Stomach (tissue), 8 donors: ENCODE measurements at regions not wholly inside any gene's neighbourhood (a gene's known extent, or its start where the extent isn't known, plus 50 kb on each side); places are given as distances from the start of the nearest gene placed in this dataset.

Experiments
- DNase-seq, 2 donors: peaks; one replicate each; pipeline versions ENCODE4 v3.0.0 to v3.0.0-alpha.2; 2013 to 2019
- H3K27ac ChIP-seq, 5 donors: fragments of 200-600 bp in 4 of 5; sonication (generic) in 4 of 5; one replicate each; pipeline ENCODE4 v1.5.1; 2013 to 2019; ENCODE audit warnings: mild to moderate bottlenecking in 1 of 5, moderate library complexity in 1 of 5
- H3K27me3 ChIP-seq, 3 donors: fragments of 200-600 bp; sonication (generic); one replicate each; pipeline ENCODE4 v1.5.1; 2017 to 2019; ENCODE audit warnings: mixed run types in 1 of 3
- H3K36me3 ChIP-seq, 4 donors: fragments of 200-600 bp; sonication (generic); 1 replicate in 3 of 4; 2 replicates in 1 of 4; pipeline ENCODE4 v1.5.1; 2016 to 2019
- H3K4me1 ChIP-seq, 4 donors: fragments of 200-600 bp; sonication (generic); one replicate each; pipeline ENCODE4 v1.5.1; 2016 to 2019
- H3K4me3 ChIP-seq, 4 donors: fragments of 200-600 bp; sonication (generic) in 3 of 4; one replicate each; pipeline ENCODE4 v1.5.1; 2016 to 2019; ENCODE audit warnings: mild to moderate bottlenecking in 1 of 4
- H3K9me3 ChIP-seq, 4 donors: fragments of 200-600 bp; sonication (generic); one replicate each; pipeline ENCODE4 v1.5.1; 2016 to 2019
- CTCF ChIP-seq, 7 experiments: fragments of 450-650 bp in 4 of 7; fragments of 200-600 bp in 3 of 7; sonication (generic) in 3 of 7; IDR thresholded peaks; one replicate each; pipeline ENCODE4 v1.5.1; 2016 to 2019; ENCODE audit warnings: antibody characterized with exemption in 7 of 7, control low read depth in 2 of 7, mild to moderate bottlenecking in 1 of 7
- EP300 ChIP-seq: sonication (generic); formaldehyde crosslinking; IDR thresholded peaks from one replicate; pipeline ENCODE4 v1.6.1; 2017; ENCODE audit warnings: antibody characterized with exemption
- POLR2A ChIP-seq, 4 donors: fragments of 450-650 bp; IDR thresholded peaks; one replicate each; pipeline ENCODE4 v1.6.1; 2016; ENCODE audit warnings: antibody characterized with exemption in 4 of 4, control low read depth in 2 of 4, mild to moderate bottlenecking in 1 of 4, moderate library complexity in 1 of 4
- POLR2AphosphoS5 ChIP-seq, 3 donors: sonication (generic); formaldehyde crosslinking; IDR thresholded peaks; one replicate each; pipeline ENCODE4 v1.6.1; 2016; ENCODE audit warnings: antibody characterized with exemption in 3 of 3
- WGBS, 5 donors: extraction: QIAGEN DNeasy Blood & Tissue Kit in 3 of 5; methylation state at CpG; one replicate each; pipeline versions ENCODE4 v1.1.5 to v1.1.7; 2013 to 2018; 5-methylcytosine and 5-hydroxymethylcytosine counted together
- intact Hi-C: fragments of 100-400 bp; cut with DNase I; formaldehyde crosslinking; loops from one replicate; pipeline ENCODE4 v1.15.1; 2023; ENCODE audit warnings: low total_unique reads
- donor health status: healthy with polysubstance abuse.
- donor health status: Bipolar disorder and iron deficiency.
- donor health status: healthy.

DNA sequence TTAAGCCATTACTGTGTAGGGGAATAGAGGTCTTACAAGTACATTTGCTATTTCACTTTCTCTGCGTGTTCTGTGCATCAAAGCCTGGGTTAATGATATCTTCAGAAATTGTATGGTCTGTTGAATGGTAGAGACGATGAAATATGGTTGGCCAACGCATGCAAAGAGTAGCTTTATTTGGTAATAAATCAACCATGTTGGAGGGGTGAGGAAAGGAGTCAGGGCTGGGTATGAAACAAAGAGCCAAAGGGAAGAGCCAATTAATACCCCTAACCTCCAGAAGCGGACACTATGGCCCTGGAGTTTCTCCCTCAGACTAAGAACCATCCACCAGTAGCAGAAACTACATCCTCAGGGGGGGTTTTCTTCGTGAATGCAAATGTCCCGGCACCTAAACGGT is 1974.0 kb upstream of the WWC1 start:
- intact Hi-C loops, result no loop called here
- H3K9me3 ChIP-seq, result peaks cover 0 to 6% (median 0%) of the 10 kb centered on the region in 4 donors
- H3K36me3 ChIP-seq, result no peaks in the 10 kb centered on the region
- H3K27ac ChIP-seq, result no peak overlapping the region
- no peak overlapping the region for H3K4me3 ChIP-seq
- H3K4me1 ChIP-seq, result no peaks in the 10 kb centered on the region
- 61 to 74% (median 68%) methylated on average over 5 to 7 of the region's 7 CpGs for WGBS, 5 donors
- no peak for DNase-seq
- no peak for TF ChIP-seq POLR2AphosphoS5 (IDR thresholded peaks at IDR 0.05)
- TF ChIP-seq POLR2A (IDR thresholded peaks at IDR 0.05), result no peak
- TF ChIP-seq CTCF (IDR thresholded peaks at IDR 0.05), result no peak
- no peak for TF ChIP-seq EP300
- no peaks in the 10 kb centered on the region for H3K27me3 ChIP-seq

DNA sequence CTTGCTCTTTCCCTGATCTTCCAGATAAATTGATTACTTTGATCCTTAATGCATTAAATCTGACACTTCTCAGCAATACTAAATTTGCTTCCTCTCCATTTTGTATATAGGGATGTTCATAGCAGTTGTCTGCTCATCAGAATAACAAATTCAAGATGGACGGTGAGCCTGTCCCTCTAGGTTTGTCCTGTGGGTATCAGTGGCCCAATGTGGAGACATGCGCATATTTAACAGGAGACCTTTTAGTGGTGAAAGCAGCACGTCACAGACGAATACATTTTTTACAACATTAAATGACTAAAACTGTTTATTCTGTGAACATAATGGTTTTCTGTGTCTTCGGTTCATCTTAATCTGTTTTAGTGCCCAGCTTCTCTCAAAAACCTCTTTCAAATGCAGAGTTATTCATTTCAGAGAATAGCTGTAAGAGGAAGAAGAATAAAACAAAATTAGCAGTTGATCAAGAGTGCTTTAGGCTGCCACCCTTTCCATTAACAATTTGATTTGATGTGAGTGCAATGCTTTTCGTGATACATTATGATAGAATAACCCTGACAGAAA is 1970.4 kb upstream of the WWC1 start:
- Histone ChIP-seq H3K4me1 (no peaks in the 10 kb centered on the region), H3K27ac (no peak overlapping the region), H3K4me3 (no peak overlapping the region), H3K27me3 (no peaks in the 10 kb centered on the region), H3K9me3 (peaks cover 0 to 6% (median 0%) of the 10 kb centered on the region in 4 donors), H3K36me3 (no peaks in the 10 kb centered on the region)
- 58 to 77% (median 70%) methylated on average over 6 of the region's 6 CpGs for WGBS, 5 donors
- DNase-seq, result no peak
- intact Hi-C loops, result no loop called here
- TF ChIP-seq EP300 (no peak), CTCF (IDR thresholded peaks at IDR 0.05) (no peak), POLR2AphosphoS5 (IDR thresholded peaks at IDR 0.05) (no peak), POLR2A (IDR thresholded peaks at IDR 0.05) (no peak)

- intact Hi-C loops, result no loop called here
- Histone ChIP-seq H3K4me1 (no peaks in the 10 kb centered on the region), H3K36me3 (no peaks in the 10 kb centered on the region), H3K27me3 (no peaks in the 10 kb centered on the region), H3K4me3 (no peak overlapping the region), H3K9me3 (peaks cover 0 to 6% (median 0%) of the 10 kb centered on the region in 4 donors), H3K27ac (no peak overlapping the region)
- TF ChIP-seq CTCF (IDR thresholded peaks at IDR 0.05) (no peak), EP300 (no peak), POLR2AphosphoS5 (IDR thresholded peaks at IDR 0.05) (no peak), POLR2A (IDR thresholded peaks at IDR 0.05) (no peak)
- no peak for DNase-seq
- WGBS, 5 donors, result 30 to 43% (median 35%) methylated on average over 6 of the region's 6 CpGs
Measured at GRCh38 chr5:166324372-166324771, 1967.1 kb upstream of the WWC1 start.

DNA sequence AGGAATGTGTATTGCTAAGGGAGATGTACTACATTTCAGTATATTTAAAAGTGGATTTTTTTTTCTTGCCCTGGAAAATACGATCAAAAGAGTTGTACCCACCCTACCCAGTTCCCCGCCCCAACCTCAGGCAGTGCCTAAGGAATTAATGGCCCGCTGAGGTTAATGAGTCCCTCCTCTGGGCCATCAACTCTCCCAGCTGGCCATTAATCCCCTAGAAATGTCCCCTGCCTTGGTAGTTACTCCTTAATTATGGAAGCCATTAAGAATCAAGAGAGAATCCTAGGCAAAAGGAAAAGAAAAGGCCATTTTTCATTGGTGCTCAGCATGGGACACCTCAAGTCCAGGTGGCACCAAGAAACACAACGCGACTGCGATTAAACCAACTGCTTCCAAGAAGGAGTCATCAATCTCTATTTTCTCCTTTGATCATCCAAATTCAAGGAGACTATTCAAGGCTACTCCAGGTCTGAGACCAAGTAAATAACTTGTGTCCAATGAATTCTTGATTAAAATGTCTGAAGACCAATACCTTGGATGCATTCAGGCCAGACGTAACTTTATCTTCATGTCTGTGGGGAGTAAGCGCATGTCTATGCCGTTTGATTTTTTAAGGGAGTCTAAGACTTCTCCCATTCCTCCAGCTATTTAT is 1962.2 kb upstream of the WWC1 start:
- intact Hi-C loops, result no loop called here
- no peak for TF ChIP-seq CTCF (IDR thresholded peaks at IDR 0.05)
- no peak for TF ChIP-seq EP300
- no peak for TF ChIP-seq POLR2AphosphoS5 (IDR thresholded peaks at IDR 0.05)
- TF ChIP-seq POLR2A (IDR thresholded peaks at IDR 0.05), result no peak
- Histone ChIP-seq H3K27ac (no peak overlapping the region), H3K4me1 (no peaks in the 10 kb centered on the region), H3K9me3 (no peaks in the 10 kb centered on the region), H3K36me3 (no peaks in the 10 kb centered on the region), H3K27me3 (no peaks in the 10 kb centered on the region), H3K4me3 (no peak overlapping the region)
- WGBS, 5 donors, result 84 to 86% (median 86%) methylated on average over 9 of the region's 9 CpGs
- no peak for DNase-seq
